ENCODE measurements at regions not wholly inside any gene's neighbourhood (a gene's known extent, or its start where the extent isn't known, plus 50 kb on each side); places are given as distances from the start of the nearest gene placed in this dataset.
"Not testable (repeated sequence)": the region's sequence is repeated elsewhere in the genome, so short reads cannot be mapped to it uniquely, and the experiment has no call there.

DNA sequence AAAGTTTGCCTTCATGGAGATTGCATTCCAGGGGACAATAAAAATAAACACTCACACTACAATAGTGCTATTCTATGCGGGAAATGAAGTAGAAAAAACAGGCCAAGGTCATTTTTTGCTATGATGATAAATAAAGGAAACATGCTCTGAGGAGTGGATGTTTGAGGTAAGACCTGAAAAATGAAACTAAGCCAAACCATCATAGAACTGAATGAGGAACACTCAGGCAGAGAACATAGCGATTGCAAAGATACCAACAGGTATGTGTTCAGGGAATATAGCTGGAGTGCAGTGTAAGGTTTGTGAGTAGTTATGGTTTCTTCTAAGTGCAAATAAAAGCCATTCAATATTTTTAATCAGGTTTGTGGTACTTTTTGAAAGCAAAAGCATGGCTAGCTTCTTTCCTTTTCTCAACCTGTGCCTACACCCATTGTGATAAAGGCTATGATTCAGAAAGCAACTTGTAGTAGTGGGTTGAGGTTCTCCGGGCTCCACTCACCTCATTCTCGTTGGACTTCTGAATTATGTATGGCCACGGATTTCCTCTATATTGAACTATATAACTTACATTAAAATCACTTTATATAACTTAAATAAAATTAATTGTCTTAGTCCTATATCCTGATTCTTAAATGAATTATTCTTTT lies 278.2 kb upstream of the CHORDC1 start:
- no peaks in the 10 kb centered on the region for H3K27me3 ChIP-seq (ENCODE audit: control insufficient read depth, insufficient read depth, low read length)
- no peaks in the 10 kb centered on the region for H3K36me3 ChIP-seq (ENCODE audit: control insufficient read depth, insufficient read depth, low read length)
- DNase-seq, result no peak
- no peaks in the 10 kb centered on the region for H3K9me3 ChIP-seq (ENCODE audit: control insufficient read depth, low read depth, low read length)
- no peak overlapping the region for H3K27ac ChIP-seq (ENCODE audit: low read length)
- H3K4me1 ChIP-seq (ENCODE audit: control insufficient read depth, insufficient read depth, low read length), result no peaks in the 10 kb centered on the region
- 78% methylated on average over 3 of the region's 5 CpGs for WGBS (ENCODE audit: insufficient coverage, low lambda C conversion rate)
- no peak overlapping the region for H3K4me3 ChIP-seq (ENCODE audit: low read length)

DNA sequence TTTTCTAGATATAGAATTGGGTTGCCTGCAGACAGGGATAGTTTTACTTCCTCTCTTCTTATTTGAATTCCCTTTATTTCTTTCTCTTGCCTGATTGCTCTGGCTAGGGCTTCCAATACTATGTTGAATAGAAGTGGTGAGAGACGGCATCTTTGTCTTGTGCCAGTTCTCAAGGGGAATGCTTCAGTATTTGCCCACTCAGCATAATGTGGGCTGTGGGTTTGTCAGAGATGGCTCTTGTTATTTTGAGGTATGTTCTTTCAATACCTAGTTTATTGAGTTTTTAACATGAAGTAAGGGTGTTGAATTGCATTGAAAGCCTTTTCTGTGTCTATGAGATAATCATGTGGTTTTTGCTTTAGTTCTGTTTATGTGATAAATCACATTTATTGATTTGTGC lies 273.9 kb upstream of the CHORDC1 start:
- Histone ChIP-seq H3K4me1 (ENCODE audit: control insufficient read depth, insufficient read depth, low read length) (no peaks in the 10 kb centered on the region), H3K27me3 (ENCODE audit: control insufficient read depth, insufficient read depth, low read length) (no peaks in the 10 kb centered on the region), H3K9me3 (ENCODE audit: control insufficient read depth, low read depth, low read length) (no peaks in the 10 kb centered on the region), H3K4me3 (ENCODE audit: low read length) (no peak overlapping the region), H3K27ac (ENCODE audit: low read length) (no peak overlapping the region), H3K36me3 (ENCODE audit: control insufficient read depth, insufficient read depth, low read length) (no peaks in the 10 kb centered on the region)
- no peak for DNase-seq
- WGBS (ENCODE audit: insufficient coverage, low lambda C conversion rate), result no CpG with 5 or more reads among the region's 1 CpG

DNA sequence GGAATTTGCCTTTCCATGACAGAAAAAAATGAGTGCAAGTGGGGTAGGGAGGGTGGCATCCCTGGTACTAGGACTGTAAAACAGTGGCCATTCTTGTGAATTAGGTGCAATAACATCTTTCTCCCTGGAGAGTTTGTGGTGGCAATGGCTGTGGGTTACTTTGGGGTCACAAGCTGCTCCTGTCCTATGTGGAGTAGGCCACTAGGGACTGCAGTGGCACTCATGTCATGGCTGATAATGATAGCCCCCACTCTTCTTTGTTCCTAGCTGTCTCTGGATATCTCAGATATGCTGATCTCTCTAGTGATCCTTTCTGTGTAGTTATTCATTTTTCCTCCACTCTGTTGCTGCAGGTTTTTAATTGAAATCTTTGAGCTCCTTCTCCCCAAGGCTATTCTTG lies 270.5 kb upstream of the CHORDC1 start:
- no peaks in the 10 kb centered on the region for H3K27me3 ChIP-seq (ENCODE audit: control insufficient read depth, insufficient read depth, low read length)
- DNase-seq, result no peak
- no peaks in the 10 kb centered on the region for H3K9me3 ChIP-seq (ENCODE audit: control insufficient read depth, low read depth, low read length)
- H3K36me3 ChIP-seq (ENCODE audit: control insufficient read depth, insufficient read depth, low read length), result no peaks in the 10 kb centered on the region
- no peak overlapping the region for H3K4me3 ChIP-seq (ENCODE audit: low read length)
- H3K27ac ChIP-seq (ENCODE audit: low read length), result no peak overlapping the region
- no peaks in the 10 kb centered on the region for H3K4me1 ChIP-seq (ENCODE audit: control insufficient read depth, insufficient read depth, low read length)

DNA sequence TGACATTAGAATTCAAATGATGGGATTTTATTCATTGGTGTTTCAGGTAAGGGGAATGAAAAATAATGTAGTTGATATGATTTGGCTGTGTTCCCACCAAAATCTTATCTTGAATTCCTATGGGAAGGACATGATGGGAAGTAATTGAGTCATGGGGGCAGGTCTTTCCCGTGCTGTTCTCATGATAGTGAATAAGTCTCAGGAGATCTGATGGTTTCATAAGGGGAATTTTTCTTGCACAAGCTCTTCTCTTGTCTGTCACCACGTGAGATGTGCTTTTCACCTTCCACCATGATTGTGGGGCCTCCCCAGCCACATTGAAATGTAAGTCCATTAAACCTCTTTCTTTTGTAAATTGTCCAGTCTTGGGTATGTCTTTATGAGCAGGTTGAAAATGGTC lies 268.6 kb upstream of the CHORDC1 start:
- no peaks in the 10 kb centered on the region for H3K27me3 ChIP-seq (ENCODE audit: control insufficient read depth, insufficient read depth, low read length)
- no peak overlapping the region for H3K27ac ChIP-seq (ENCODE audit: low read length)
- no peaks in the 10 kb centered on the region for H3K4me1 ChIP-seq (ENCODE audit: control insufficient read depth, insufficient read depth, low read length)
- DNase-seq, result no peak
- WGBS (ENCODE audit: insufficient coverage, low lambda C conversion rate), result 40% methylated on average over 1 of the region's 2 CpGs
- no peak overlapping the region for H3K4me3 ChIP-seq (ENCODE audit: low read length)
- H3K9me3 ChIP-seq (ENCODE audit: control insufficient read depth, low read depth, low read length), result no peaks in the 10 kb centered on the region
- no peaks in the 10 kb centered on the region for H3K36me3 ChIP-seq (ENCODE audit: control insufficient read depth, insufficient read depth, low read length)

DNA sequence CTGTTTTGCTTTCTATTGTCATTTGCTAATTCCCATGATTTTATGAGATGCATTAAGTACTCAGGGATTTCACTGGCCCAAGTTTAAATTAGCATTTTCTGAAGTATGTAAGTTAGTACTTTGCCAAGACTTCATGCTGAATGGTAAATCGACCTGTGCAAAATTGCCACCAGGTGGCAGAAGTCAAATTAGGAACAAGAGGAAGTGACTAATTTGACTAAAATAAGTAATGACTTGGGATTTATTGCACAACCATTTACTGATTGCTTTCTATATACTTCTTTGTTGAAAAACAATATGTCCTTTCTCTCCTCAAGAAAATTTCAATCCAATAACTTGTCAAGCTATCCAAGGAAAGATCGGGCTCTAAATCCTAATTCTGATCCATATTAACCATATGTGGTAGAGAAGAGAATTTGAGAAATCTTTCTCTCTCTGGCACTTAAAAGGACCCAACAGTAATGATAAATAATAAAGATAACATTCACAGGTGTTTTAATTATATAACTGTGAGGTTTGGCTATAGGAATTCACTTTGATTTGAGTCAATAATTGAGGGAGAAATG lies 253.7 kb upstream of the CHORDC1 start:
- no peak for DNase-seq
- no peak overlapping the region for H3K4me3 ChIP-seq (ENCODE audit: low read length)
- H3K36me3 ChIP-seq (ENCODE audit: control insufficient read depth, insufficient read depth, low read length), result no peaks in the 10 kb centered on the region
- no peak overlapping the region for H3K27ac ChIP-seq (ENCODE audit: low read length)
- no peaks in the 10 kb centered on the region for H3K4me1 ChIP-seq (ENCODE audit: control insufficient read depth, insufficient read depth, low read length)
- H3K9me3 ChIP-seq (ENCODE audit: control insufficient read depth, low read depth, low read length), result no peaks in the 10 kb centered on the region
- H3K27me3 ChIP-seq (ENCODE audit: control insufficient read depth, insufficient read depth, low read length), result no peaks in the 10 kb centered on the region
- 0% methylated on average over 1 of the region's 2 CpGs for WGBS (ENCODE audit: insufficient coverage, low lambda C conversion rate)

DNA sequence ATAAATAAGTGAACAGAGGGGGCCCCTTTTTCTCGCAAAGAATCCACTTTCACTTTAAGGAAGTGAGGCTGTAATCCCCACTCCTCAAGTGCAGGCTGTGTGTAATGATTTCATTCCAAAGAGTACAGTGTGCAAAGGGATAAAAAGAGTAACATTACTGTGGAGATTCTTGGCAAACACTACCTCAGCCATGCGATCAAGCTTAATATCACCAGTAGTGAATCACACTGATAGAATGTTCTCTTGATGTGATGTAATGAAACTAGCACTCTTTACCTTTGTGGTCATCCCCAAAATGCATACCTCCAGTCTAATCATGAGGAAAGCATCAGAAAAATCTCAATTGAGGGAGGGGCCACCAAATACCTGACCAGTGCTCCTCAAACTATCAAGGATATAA lies 246.1 kb upstream of the CHORDC1 start:
- H3K9me3 ChIP-seq (ENCODE audit: control insufficient read depth, low read depth, low read length), result no peaks in the 10 kb centered on the region
- no peaks in the 10 kb centered on the region for H3K27me3 ChIP-seq (ENCODE audit: control insufficient read depth, insufficient read depth, low read length)
- no CpG with 5 or more reads among the region's 2 CpGs for WGBS (ENCODE audit: insufficient coverage, low lambda C conversion rate)
- no peaks in the 10 kb centered on the region for H3K36me3 ChIP-seq (ENCODE audit: control insufficient read depth, insufficient read depth, low read length)
- no peak overlapping the region for H3K4me3 ChIP-seq (ENCODE audit: low read length)
- no peak overlapping the region for H3K27ac ChIP-seq (ENCODE audit: low read length)
- no peaks in the 10 kb centered on the region for H3K4me1 ChIP-seq (ENCODE audit: control insufficient read depth, insufficient read depth, low read length)
- DNase-seq, result no peak

DNA sequence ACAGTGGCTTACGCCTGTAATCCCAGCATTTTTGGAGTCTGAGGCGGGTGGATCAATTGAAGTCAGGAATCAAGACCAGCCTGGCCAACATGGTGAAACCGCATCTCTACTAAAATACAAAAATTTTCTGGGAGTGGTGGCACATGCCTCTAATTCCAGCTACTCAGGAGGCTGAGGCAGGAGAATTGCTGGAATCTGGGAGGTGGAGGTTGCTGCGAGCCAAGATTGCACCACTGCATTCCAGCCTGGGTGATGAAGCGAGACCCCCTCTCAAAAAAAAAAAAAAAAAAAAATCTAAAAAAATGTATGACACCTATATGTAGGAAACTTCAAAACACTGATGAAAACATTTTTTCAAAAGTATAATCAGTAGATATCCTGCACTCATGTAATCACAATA lies 242.7 kb upstream of the CHORDC1 start:
- DNase-seq, result no peak
- Histone ChIP-seq H3K36me3 (ENCODE audit: control insufficient read depth, insufficient read depth, low read length) (no peaks in the 10 kb centered on the region), H3K4me3 (ENCODE audit: low read length) (no peak overlapping the region), H3K27ac (ENCODE audit: low read length) (no peak overlapping the region), H3K27me3 (ENCODE audit: control insufficient read depth, insufficient read depth, low read length) (no peaks in the 10 kb centered on the region), H3K9me3 (ENCODE audit: control insufficient read depth, low read depth, low read length) (no peaks in the 10 kb centered on the region), H3K4me1 (ENCODE audit: control insufficient read depth, insufficient read depth, low read length) (no peaks in the 10 kb centered on the region)
- no CpG with 5 or more reads among the region's 5 CpGs for WGBS (ENCODE audit: insufficient coverage, low lambda C conversion rate)

DNA sequence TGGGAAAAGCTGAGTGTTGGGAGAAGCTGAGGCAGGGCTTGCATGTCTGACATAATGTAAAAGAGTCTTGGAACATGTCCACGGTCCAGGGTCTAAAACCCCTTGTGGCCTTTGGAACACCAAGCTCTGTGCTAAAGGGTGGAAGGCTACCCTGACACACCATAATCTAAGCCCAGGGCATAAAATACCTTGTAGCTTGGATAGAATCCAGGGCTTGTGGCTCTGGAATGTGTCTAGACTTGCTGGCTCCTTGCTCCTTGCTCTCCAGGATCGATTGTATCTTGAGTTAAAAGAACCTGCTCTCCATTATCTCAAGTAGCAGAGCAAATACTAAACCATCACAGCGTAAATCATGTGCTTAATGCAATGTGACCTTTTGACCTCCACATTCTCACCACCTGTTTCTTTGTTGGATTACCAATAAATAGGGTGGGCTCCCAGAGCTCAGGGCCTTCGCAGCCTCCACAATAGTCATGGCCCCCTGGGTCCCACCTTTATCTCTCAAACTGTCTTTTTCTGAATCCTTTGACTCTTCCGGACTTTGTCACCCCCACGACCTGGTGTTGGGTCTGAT lies 232.6 kb upstream of the CHORDC1 start:
- WGBS (ENCODE audit: insufficient coverage, low lambda C conversion rate), result no CpG with 5 or more reads among the region's 6 CpGs
- DNase-seq; H3K27me3 ChIP-seq (ENCODE audit: control insufficient read depth, insufficient read depth, low read length): not testable (repeated sequence)

DNA sequence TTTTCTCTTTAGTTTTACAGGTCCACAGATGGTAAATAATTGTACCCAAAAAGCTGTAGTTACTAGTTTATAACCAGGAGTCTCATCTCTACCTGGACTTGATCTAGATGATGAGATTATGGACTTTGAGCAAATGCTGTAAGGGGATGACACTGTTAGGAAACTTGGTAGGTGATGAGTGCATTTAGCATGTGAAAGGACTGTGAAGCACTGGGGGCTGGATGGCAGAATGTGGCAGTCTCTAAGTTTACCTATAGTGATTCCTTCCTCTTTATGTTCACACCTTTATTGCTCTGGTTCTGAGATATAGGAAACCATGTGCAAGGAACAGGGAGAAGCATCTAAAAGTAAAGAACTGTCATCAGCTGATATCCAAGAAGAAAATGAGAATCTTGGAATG lies 230.7 kb upstream of the CHORDC1 start:
- Histone ChIP-seq H3K27me3 (ENCODE audit: control insufficient read depth, insufficient read depth, low read length) (no peaks in the 10 kb centered on the region), H3K4me1 (ENCODE audit: control insufficient read depth, insufficient read depth, low read length) (no peaks in the 10 kb centered on the region), H3K4me3 (ENCODE audit: low read length) (no peak overlapping the region), H3K27ac (ENCODE audit: low read length) (no peak overlapping the region), H3K9me3 (ENCODE audit: control insufficient read depth, low read depth, low read length) (no peaks in the 10 kb centered on the region), H3K36me3 (ENCODE audit: control insufficient read depth, insufficient read depth, low read length) (no peaks in the 10 kb centered on the region)
- no peak for DNase-seq

More for the DNA sequence above, 232.6 kb upstream of the CHORDC1 start:
- not testable (repeated sequence) for H3K4me1 ChIP-seq (ENCODE audit: control insufficient read depth, insufficient read depth, low read length); H3K4me3 ChIP-seq (ENCODE audit: low read length); H3K9me3 ChIP-seq (ENCODE audit: control insufficient read depth, low read depth, low read length); H3K36me3 ChIP-seq (ENCODE audit: control insufficient read depth, insufficient read depth, low read length); H3K27ac ChIP-seq (ENCODE audit: low read length)

DNA sequence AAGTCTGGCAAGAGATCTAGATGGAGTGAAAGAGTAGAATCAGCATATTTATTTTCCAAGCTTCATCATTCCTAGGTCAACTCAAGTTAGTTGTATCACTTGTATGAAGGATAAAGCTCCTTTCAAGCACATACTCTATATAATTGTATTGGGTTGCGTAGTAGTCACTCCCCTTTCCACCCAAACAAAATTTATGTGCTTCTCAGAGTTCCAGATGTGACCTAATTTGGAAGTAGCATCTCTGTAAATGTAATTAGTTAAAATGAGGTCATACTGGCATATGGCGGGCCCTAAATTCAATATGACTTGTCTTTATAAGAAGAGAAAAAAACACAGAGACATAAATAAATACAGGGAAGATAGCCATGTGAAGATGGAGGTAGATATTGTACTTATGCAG lies 226.8 kb upstream of the CHORDC1 start:
- DNase-seq, result no peak
- H3K9me3 ChIP-seq (ENCODE audit: control insufficient read depth, low read depth, low read length), result no peaks in the 10 kb centered on the region
- WGBS (ENCODE audit: insufficient coverage, low lambda C conversion rate), result 80% methylated on average over 1 of the region's 2 CpGs
- H3K4me3 ChIP-seq (ENCODE audit: low read length), result no peak overlapping the region
- no peaks in the 10 kb centered on the region for H3K4me1 ChIP-seq (ENCODE audit: control insufficient read depth, insufficient read depth, low read length)
- no peaks in the 10 kb centered on the region for H3K36me3 ChIP-seq (ENCODE audit: control insufficient read depth, insufficient read depth, low read length)
- H3K27ac ChIP-seq (ENCODE audit: low read length), result no peak overlapping the region
- no peaks in the 10 kb centered on the region for H3K27me3 ChIP-seq (ENCODE audit: control insufficient read depth, insufficient read depth, low read length)

DNA sequence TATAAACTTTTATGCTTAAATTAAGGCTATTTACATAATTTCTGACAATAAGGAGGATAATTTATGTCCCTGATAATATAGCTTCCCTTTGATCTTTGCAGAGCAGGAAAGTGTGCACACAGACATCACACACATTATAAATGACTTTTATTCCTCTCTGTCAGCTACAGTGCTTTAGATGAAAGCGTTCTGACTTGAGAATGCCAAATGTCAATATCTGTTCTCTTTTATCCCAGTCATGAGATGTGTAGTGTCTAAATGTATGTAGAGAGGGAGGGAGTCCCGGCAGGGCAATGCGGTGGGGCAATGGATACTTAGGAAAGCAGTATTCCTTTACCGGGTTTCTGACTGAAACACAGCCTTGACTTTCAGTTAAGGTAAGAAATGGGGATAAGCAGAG lies 225.4 kb upstream of the CHORDC1 start:
- no peak for DNase-seq
- Histone ChIP-seq H3K36me3 (ENCODE audit: control insufficient read depth, insufficient read depth, low read length) (no peaks in the 10 kb centered on the region), H3K4me1 (ENCODE audit: control insufficient read depth, insufficient read depth, low read length) (no peaks in the 10 kb centered on the region), H3K27me3 (ENCODE audit: control insufficient read depth, insufficient read depth, low read length) (no peaks in the 10 kb centered on the region), H3K9me3 (ENCODE audit: control insufficient read depth, low read depth, low read length) (no peaks in the 10 kb centered on the region), H3K27ac (ENCODE audit: low read length) (no peak overlapping the region), H3K4me3 (ENCODE audit: low read length) (no peak overlapping the region)
- 23% methylated on average over 2 of the region's 4 CpGs for WGBS (ENCODE audit: insufficient coverage, low lambda C conversion rate)
